ENCODE measurements at regions not wholly inside any gene's neighbourhood (a gene's known extent, or its start where the extent isn't known, plus 50 kb on each side); places are given as distances from the start of the nearest gene placed in this dataset.

- peaks cover 7% of the 10 kb centered on the region; the same call in 1 of the 2 replicates for H3K4me1 ChIP-seq (ENCODE audit: control insufficient read depth, insufficient read depth, low read length)
- no peaks in the 10 kb centered on the region for H3K9me3 ChIP-seq (ENCODE audit: control insufficient read depth, insufficient read depth, low read depth, low read length)
- H3K9ac ChIP-seq (ENCODE audit: low read length) = no peak overlapping the region
- no peaks in the 10 kb centered on the region for H3K36me3 ChIP-seq (ENCODE audit: control insufficient read depth, insufficient read depth, low read length)
- no peak overlapping the region for H3K27ac ChIP-seq (ENCODE audit: low read depth, low read length)
- H3K27me3 ChIP-seq (ENCODE audit: control insufficient read depth, insufficient read depth, low read length) = no peaks in the 10 kb centered on the region
- H3K4me3 ChIP-seq (ENCODE audit: low read depth, low read length) = no peak overlapping the region
Measured at GRCh38 chr1:218772575-218772974, 401.1 kb upstream of the LYPLAL1 start.

- Histone ChIP-seq H3K9me3 (ENCODE audit: control insufficient read depth, insufficient read depth, low read depth, low read length) (no peaks in the 10 kb centered on the region), H3K27ac (ENCODE audit: low read depth, low read length) (no peak overlapping the region), H3K27me3 (ENCODE audit: control insufficient read depth, insufficient read depth, low read length) (no peaks in the 10 kb centered on the region)
Measured at GRCh38 chr1:218775501-218776021, 398.1 kb upstream of the LYPLAL1 start.

GRCh38 chr1:218778257-218779126 is 395.2 kb upstream of the LYPLAL1 start:
- no peak overlapping the region for H3K27ac ChIP-seq (ENCODE audit: low read depth, low read length)
- peaks cover 7% of the 10 kb centered on the region; the same call in 1 of the 2 replicates for H3K4me1 ChIP-seq (ENCODE audit: control insufficient read depth, insufficient read depth, low read length)
- H3K9me3 ChIP-seq (ENCODE audit: control insufficient read depth, insufficient read depth, low read depth, low read length) = no peaks in the 10 kb centered on the region

More at GRCh38 chr1:218775501-218776021, 398.1 kb upstream of the LYPLAL1 start:
- Histone ChIP-seq H3K4me1 (ENCODE audit: control insufficient read depth, insufficient read depth, low read length) (peaks cover 7% of the 10 kb centered on the region; the same call in 1 of the 2 replicates), H3K36me3 (ENCODE audit: control insufficient read depth, insufficient read depth, low read length) (no peaks in the 10 kb centered on the region), H3K4me3 (ENCODE audit: low read depth, low read length) (no peak overlapping the region), H3K9ac (ENCODE audit: low read length) (no peak overlapping the region)

GRCh38 chr1:218779341-218780100 is 394.2 kb upstream of the LYPLAL1 start:
- Histone ChIP-seq H3K9ac (ENCODE audit: low read length) (no peak overlapping the region), H3K4me3 (ENCODE audit: low read depth, low read length) (no peak overlapping the region), H3K9me3 (ENCODE audit: control insufficient read depth, insufficient read depth, low read depth, low read length) (no peaks in the 10 kb centered on the region), H3K27me3 (ENCODE audit: control insufficient read depth, insufficient read depth, low read length) (no peaks in the 10 kb centered on the region), H3K36me3 (ENCODE audit: control insufficient read depth, insufficient read depth, low read length) (no peaks in the 10 kb centered on the region), H3K27ac (ENCODE audit: low read depth, low read length) (no peak overlapping the region), H3K4me1 (ENCODE audit: control insufficient read depth, insufficient read depth, low read length) (peaks cover 7% of the 10 kb centered on the region; the same call in 1 of the 2 replicates)

More at GRCh38 chr1:218778257-218779126, 395.2 kb upstream of the LYPLAL1 start:
- no peak overlapping the region for H3K9ac ChIP-seq (ENCODE audit: low read length)
- H3K4me3 ChIP-seq (ENCODE audit: low read depth, low read length) = no peak overlapping the region
- no peaks in the 10 kb centered on the region for H3K27me3 ChIP-seq (ENCODE audit: control insufficient read depth, insufficient read depth, low read length)
- no peaks in the 10 kb centered on the region for H3K36me3 ChIP-seq (ENCODE audit: control insufficient read depth, insufficient read depth, low read length)

- no peak overlapping the region for H3K27ac ChIP-seq (ENCODE audit: low read depth, low read length)
- no peaks in the 10 kb centered on the region; the same call in 1 of the 2 replicates for H3K4me1 ChIP-seq (ENCODE audit: control insufficient read depth, insufficient read depth, low read length)
- H3K4me3 ChIP-seq (ENCODE audit: low read depth, low read length) = no peak overlapping the region
- H3K9me3 ChIP-seq (ENCODE audit: control insufficient read depth, insufficient read depth, low read depth, low read length) = no peaks in the 10 kb centered on the region
- H3K9ac ChIP-seq (ENCODE audit: low read length) = no peak overlapping the region
- no peaks in the 10 kb centered on the region for H3K36me3 ChIP-seq (ENCODE audit: control insufficient read depth, insufficient read depth, low read length)
- H3K27me3 ChIP-seq (ENCODE audit: control insufficient read depth, insufficient read depth, low read length) = no peaks in the 10 kb centered on the region
Measured at GRCh38 chr1:218783131-218783530, 390.5 kb upstream of the LYPLAL1 start.

- Histone ChIP-seq H3K36me3 (ENCODE audit: control insufficient read depth, insufficient read depth, low read length) (no peaks in the 10 kb centered on the region), H3K27me3 (ENCODE audit: control insufficient read depth, insufficient read depth, low read length) (no peaks in the 10 kb centered on the region), H3K9ac (ENCODE audit: low read length) (no peak overlapping the region), H3K4me1 (ENCODE audit: control insufficient read depth, insufficient read depth, low read length) (no peaks in the 10 kb centered on the region; the same call in 1 of the 2 replicates), H3K9me3 (ENCODE audit: control insufficient read depth, insufficient read depth, low read depth, low read length) (no peaks in the 10 kb centered on the region), H3K27ac (ENCODE audit: low read depth, low read length) (no peak overlapping the region), H3K4me3 (ENCODE audit: low read depth, low read length) (no peak overlapping the region)
Measured at GRCh38 chr1:218783916-218784315, 389.8 kb upstream of the LYPLAL1 start.

GRCh38 chr1:218785928-218786327 is 387.8 kb upstream of the LYPLAL1 start:
- Histone ChIP-seq H3K4me1 (ENCODE audit: control insufficient read depth, insufficient read depth, low read length) (no peaks in the 10 kb centered on the region), H3K9me3 (ENCODE audit: control insufficient read depth, insufficient read depth, low read depth, low read length) (no peaks in the 10 kb centered on the region), H3K4me3 (ENCODE audit: low read depth, low read length) (no peak overlapping the region), H3K36me3 (ENCODE audit: control insufficient read depth, insufficient read depth, low read length) (no peaks in the 10 kb centered on the region), H3K9ac (ENCODE audit: low read length) (no peak overlapping the region), H3K27me3 (ENCODE audit: control insufficient read depth, insufficient read depth, low read length) (no peaks in the 10 kb centered on the region), H3K27ac (ENCODE audit: low read depth, low read length) (no peak overlapping the region)

GRCh38 chr1:218787826-218788225 is 385.9 kb upstream of the LYPLAL1 start:
- Histone ChIP-seq H3K36me3 (ENCODE audit: control insufficient read depth, insufficient read depth, low read length) (no peaks in the 10 kb centered on the region), H3K4me3 (ENCODE audit: low read depth, low read length) (no peak overlapping the region), H3K9me3 (ENCODE audit: control insufficient read depth, insufficient read depth, low read depth, low read length) (no peaks in the 10 kb centered on the region)

GRCh38 chr1:218796773-218797172 is 376.9 kb upstream of the LYPLAL1 start:
- Histone ChIP-seq H3K9me3 (ENCODE audit: control insufficient read depth, insufficient read depth, low read depth, low read length) (no peaks in the 10 kb centered on the region), H3K36me3 (ENCODE audit: control insufficient read depth, insufficient read depth, low read length) (no peaks in the 10 kb centered on the region), H3K9ac (ENCODE audit: low read length) (no peak overlapping the region), H3K4me3 (ENCODE audit: low read depth, low read length) (no peak overlapping the region), H3K27me3 (ENCODE audit: control insufficient read depth, insufficient read depth, low read length) (no peaks in the 10 kb centered on the region), H3K4me1 (ENCODE audit: control insufficient read depth, insufficient read depth, low read length) (no peaks in the 10 kb centered on the region), H3K27ac (ENCODE audit: low read depth, low read length) (no peak overlapping the region)

More at GRCh38 chr1:218787826-218788225, 385.9 kb upstream of the LYPLAL1 start:
- no peak overlapping the region for H3K9ac ChIP-seq (ENCODE audit: low read length)
- H3K4me1 ChIP-seq (ENCODE audit: control insufficient read depth, insufficient read depth, low read length) = no peaks in the 10 kb centered on the region
- no peak overlapping the region for H3K27ac ChIP-seq (ENCODE audit: low read depth, low read length)
- no peaks in the 10 kb centered on the region for H3K27me3 ChIP-seq (ENCODE audit: control insufficient read depth, insufficient read depth, low read length)

- Histone ChIP-seq H3K9me3 (ENCODE audit: control insufficient read depth, insufficient read depth, low read depth, low read length) (no peaks in the 10 kb centered on the region), H3K4me1 (ENCODE audit: control insufficient read depth, insufficient read depth, low read length) (no peaks in the 10 kb centered on the region), H3K27ac (ENCODE audit: low read depth, low read length) (no peak overlapping the region), H3K4me3 (ENCODE audit: low read depth, low read length) (no peak overlapping the region), H3K36me3 (ENCODE audit: control insufficient read depth, insufficient read depth, low read length) (no peaks in the 10 kb centered on the region), H3K27me3 (ENCODE audit: control insufficient read depth, insufficient read depth, low read length) (no peaks in the 10 kb centered on the region), H3K9ac (ENCODE audit: low read length) (no peak overlapping the region)
Measured at GRCh38 chr1:218802799-218803198, 370.9 kb upstream of the LYPLAL1 start.
